ENCODE measurements at regions not wholly inside any gene's neighbourhood (a gene's known extent, or its start where the extent isn't known, plus 50 kb on each side); places are given as distances from the start of the nearest gene placed in this dataset.

DNA sequence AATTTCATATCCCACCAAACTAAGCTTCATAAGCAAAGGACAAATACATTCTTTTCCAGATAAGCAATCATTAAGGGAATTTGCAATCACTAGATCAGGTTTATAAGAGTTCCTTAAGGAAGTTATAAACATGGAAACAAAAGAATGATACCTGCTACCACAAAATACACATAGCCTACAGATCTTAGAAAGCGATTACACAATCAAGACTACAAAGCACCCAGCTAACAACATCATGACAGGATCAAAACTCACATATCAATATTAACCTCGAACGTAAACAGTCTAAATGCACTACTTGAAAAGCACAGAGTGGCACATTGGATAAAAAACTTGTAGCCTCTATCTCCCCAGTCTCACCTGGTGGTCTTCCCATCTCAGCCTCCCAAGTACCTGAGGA is 512.4 kb upstream of the PTGER4 start:
- no peaks in the 10 kb centered on the region for H3K4me1 ChIP-seq
- H3K9me3 ChIP-seq = no peaks in the 10 kb centered on the region
- H3K36me3 ChIP-seq (ENCODE audit: low read depth, missing control alignments) = no peaks in the 10 kb centered on the region
- no peaks in the 10 kb centered on the region for H3K27me3 ChIP-seq
- 87 to 91% methylated on average over 3 of the region's 3 CpGs for WGBS, 2 donors
- TF ChIP-seq CTCF (IDR thresholded peaks at IDR 0.05) = no peak
- TF ChIP-seq POLR2A (IDR thresholded peaks at IDR 0.05) = no peak
- no peak overlapping the region for H3K4me3 ChIP-seq
- DNase-seq = no peak
- no peak overlapping the region for H3K27ac ChIP-seq
- intact Hi-C loops (cut with DNase I; ENCODE audit: low total_unique reads) = no loop called here

DNA sequence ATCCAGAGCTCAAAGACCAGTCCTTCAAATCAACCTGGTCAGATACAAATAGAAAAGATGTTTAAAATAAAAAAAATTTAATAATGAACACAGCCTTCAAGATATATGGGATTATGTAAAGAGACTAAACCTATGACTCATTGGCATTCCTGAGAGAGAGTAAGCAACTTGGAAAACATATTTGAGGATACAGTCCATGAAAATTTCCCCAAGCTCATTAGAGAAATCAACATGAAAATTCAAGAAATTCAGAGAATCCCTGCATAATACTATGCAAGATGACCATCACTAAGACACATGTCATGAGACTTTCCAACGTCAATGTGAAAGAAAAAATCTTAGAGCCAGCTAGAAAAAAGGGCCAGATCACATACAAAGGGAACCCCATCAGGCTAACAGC is 512.9 kb upstream of the PTGER4 start:
- Histone ChIP-seq H3K9me3 (no peaks in the 10 kb centered on the region), H3K27ac (no peak overlapping the region), H3K4me1 (no peaks in the 10 kb centered on the region), H3K27me3 (no peaks in the 10 kb centered on the region), H3K4me3 (no peak overlapping the region), H3K36me3 (ENCODE audit: low read depth, missing control alignments) (no peaks in the 10 kb centered on the region)
- DNase-seq = no peak
- TF ChIP-seq CTCF (IDR thresholded peaks at IDR 0.05) (no peak), POLR2A (IDR thresholded peaks at IDR 0.05) (no peak)
- WGBS, 2 donors = 75 to 82% methylated on average over 1 of the region's 1 CpG
- intact Hi-C loops (cut with DNase I; ENCODE audit: low total_unique reads) = no loop called here

- no peaks in the 10 kb centered on the region for H3K4me1 ChIP-seq
- WGBS, 2 donors = 65 to 74% methylated on average over 7 of the region's 7 CpGs
- H3K4me3 ChIP-seq = no peak overlapping the region
- no peak for TF ChIP-seq CTCF (IDR thresholded peaks at IDR 0.05)
- no peak for TF ChIP-seq POLR2A (IDR thresholded peaks at IDR 0.05)
- DNase-seq = no peak
- no peaks in the 10 kb centered on the region for H3K27me3 ChIP-seq
- no peaks in the 10 kb centered on the region for H3K9me3 ChIP-seq
- intact Hi-C loops (cut with DNase I; ENCODE audit: low total_unique reads) = no loop called here
- H3K36me3 ChIP-seq (ENCODE audit: low read depth, missing control alignments) = no peaks in the 10 kb centered on the region
- no peak overlapping the region for H3K27ac ChIP-seq
Measured at GRCh38 chr5:40165789-40166728, 513.7 kb upstream of the PTGER4 start.

GRCh38 chr5:40165106-40165788 is 514.5 kb upstream of the PTGER4 start:
- intact Hi-C loops (cut with DNase I; ENCODE audit: low total_unique reads) = no loop called here
- H3K36me3 ChIP-seq (ENCODE audit: low read depth, missing control alignments) = no peaks in the 10 kb centered on the region
- H3K27me3 ChIP-seq = no peaks in the 10 kb centered on the region
- no peaks in the 10 kb centered on the region for H3K9me3 ChIP-seq
- 93 to 100% methylated on average over 1 to 6 of the region's 6 CpGs for WGBS, 2 donors
- TF ChIP-seq CTCF (IDR thresholded peaks at IDR 0.05) (no peak), POLR2A (IDR thresholded peaks at IDR 0.05) (no peak)
- H3K27ac ChIP-seq = no peak overlapping the region
- DNase-seq = no peak
- no peaks in the 10 kb centered on the region for H3K4me1 ChIP-seq
- H3K4me3 ChIP-seq = no peak overlapping the region

Measured in testis (tissue), 2 donors.